ENCODE measurements at regions not wholly inside any gene's neighbourhood (a gene's known extent, or its start where the extent isn't known, plus 50 kb on each side); places are given as distances from the start of the nearest gene placed in this dataset.

DNA sequence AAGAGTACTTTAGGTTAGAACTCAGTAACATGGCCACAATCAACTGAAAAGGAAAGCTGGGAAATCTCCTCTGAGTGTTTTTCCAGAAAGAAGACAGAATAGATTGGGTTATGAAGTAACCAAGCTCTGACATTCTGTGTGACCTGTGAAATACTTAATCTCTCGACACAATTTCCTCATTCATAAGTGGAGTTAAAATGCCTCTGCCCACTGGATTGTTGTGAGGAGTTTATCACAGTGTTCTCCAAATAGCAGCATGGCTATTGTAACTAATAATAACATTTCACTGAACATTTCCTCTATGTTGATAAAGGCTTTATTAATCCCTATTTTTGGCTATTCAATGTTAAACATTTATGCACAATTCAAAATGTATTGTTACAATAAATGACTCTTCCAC is 311.0 kb downstream of the GABRB2 start:
- Histone ChIP-seq H3K27ac (no peak overlapping the region), H3K36me3 (no peaks in the 10 kb centered on the region), H3K4me3 (no peak overlapping the region), H3K27me3 (no peaks in the 10 kb centered on the region), H3K4me1 (no peaks in the 10 kb centered on the region), H3K9me3 (no peaks in the 10 kb centered on the region)
- DNase-seq = no peak
- TF ChIP-seq, protein P1, sequence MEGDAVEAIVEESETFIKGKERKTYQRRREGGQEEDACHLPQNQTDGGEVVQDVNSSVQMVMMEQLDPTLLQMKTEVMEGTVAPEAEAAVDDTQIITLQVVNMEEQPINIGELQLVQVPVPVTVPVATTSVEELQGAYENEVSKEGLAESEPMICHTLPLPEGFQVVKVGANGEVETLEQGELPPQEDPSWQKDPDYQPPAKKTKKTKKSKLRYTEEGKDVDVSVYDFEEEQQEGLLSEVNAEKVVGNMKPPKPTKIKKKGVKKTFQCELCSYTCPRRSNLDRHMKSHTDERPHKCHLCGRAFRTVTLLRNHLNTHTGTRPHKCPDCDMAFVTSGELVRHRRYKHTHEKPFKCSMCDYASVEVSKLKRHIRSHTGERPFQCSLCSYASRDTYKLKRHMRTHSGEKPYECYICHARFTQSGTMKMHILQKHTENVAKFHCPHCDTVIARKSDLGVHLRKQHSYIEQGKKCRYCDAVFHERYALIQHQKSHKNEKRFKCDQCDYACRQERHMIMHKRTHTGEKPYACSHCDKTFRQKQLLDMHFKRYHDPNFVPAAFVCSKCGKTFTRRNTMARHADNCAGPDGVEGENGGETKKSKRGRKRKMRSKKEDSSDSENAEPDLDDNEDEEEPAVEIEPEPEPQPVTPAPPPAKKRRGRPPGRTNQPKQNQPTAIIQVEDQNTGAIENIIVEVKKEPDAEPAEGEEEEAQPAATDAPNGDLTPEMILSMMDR (IDR thresholded peaks at IDR 0.05) = no peak
- TF ChIP-seq POLR2A (IDR thresholded peaks at IDR 0.05) = no peak

DNA sequence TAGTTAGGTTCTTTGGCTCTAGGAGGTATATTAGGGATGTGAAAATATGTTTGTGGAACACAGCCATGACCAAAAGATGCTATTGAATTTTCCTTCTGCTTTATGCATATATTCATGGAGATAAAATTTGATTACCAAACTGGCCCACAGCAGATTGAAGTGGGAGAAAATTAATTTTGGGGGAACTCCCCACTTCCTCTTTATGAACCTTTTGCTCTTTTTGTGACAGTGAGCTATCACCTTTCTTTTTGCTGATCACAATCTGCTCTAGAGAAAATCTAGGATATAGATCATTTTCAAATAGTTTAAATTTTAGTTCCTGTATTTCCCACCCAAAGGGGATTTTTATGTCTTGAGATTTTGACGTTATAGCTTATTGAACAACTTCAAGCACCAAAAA is 313.0 kb downstream of the GABRB2 start:
- Histone ChIP-seq H3K27me3 (no peaks in the 10 kb centered on the region), H3K4me1 (no peaks in the 10 kb centered on the region), H3K4me3 (no peak overlapping the region), H3K36me3 (no peaks in the 10 kb centered on the region), H3K27ac (no peak overlapping the region), H3K9me3 (no peaks in the 10 kb centered on the region)
- TF ChIP-seq POLR2A (IDR thresholded peaks at IDR 0.05) = no peak
- TF ChIP-seq, protein P1 (IDR thresholded peaks at IDR 0.05) = no peak
- no peak for DNase-seq

DNA sequence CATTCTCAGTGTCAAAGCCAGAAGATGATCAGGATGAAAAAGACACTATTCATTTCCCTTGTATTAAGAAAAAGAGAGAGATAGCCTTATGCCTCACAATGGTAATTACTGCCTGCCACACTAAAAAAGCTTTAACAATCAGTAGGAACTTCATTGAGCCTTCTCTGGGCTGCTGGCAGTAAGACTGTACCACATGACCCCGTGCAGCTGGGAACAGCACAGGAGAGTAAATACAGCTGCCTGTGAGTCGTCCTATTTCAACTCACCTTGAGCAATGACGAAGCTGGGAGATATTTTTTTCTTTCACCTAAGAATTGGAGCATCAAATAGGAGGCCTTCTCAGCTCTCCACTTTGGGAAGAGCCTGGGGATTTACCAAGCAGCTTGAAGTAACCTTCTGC is 316.3 kb downstream of the GABRB2 start:
- TF ChIP-seq, protein P1 (IDR thresholded peaks at IDR 0.05) = no peak
- no peak for TF ChIP-seq POLR2A (IDR thresholded peaks at IDR 0.05)
- Histone ChIP-seq H3K27me3 (no peaks in the 10 kb centered on the region), H3K36me3 (no peaks in the 10 kb centered on the region), H3K27ac (no peak overlapping the region), H3K4me3 (no peak overlapping the region), H3K9me3 (no peaks in the 10 kb centered on the region), H3K4me1 (no peaks in the 10 kb centered on the region)
- DNase-seq = peak in 1 of 3 donors; percentile 46

DNA sequence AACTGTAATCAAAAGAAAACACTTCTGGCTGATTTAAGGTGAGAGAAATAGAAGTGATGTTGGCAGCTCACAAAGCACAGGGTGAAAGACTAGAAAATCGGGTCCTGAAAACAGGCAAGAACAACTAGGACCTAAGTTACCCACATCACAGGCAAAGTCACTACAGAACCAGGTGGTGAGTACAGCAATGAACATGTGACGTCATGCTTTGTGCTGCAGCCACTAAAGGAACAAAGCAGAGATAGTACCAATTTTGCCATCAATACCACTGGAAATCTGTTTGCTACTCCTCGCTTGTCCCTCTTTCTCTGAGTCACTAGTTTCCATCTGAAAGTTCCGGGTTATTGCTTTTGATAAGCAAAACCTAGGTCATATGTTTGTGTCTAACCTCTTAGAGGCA is 326.7 kb downstream of the GABRB2 start:
- Histone ChIP-seq H3K36me3 (no peaks in the 10 kb centered on the region), H3K27me3 (no peaks in the 10 kb centered on the region), H3K4me1 (no peaks in the 10 kb centered on the region), H3K27ac (no peak overlapping the region), H3K9me3 (no peaks in the 10 kb centered on the region), H3K4me3 (no peak overlapping the region)
- no peak for DNase-seq
- TF ChIP-seq, protein P1 (IDR thresholded peaks at IDR 0.05) = no peak
- TF ChIP-seq POLR2A (IDR thresholded peaks at IDR 0.05) = no peak

DNA sequence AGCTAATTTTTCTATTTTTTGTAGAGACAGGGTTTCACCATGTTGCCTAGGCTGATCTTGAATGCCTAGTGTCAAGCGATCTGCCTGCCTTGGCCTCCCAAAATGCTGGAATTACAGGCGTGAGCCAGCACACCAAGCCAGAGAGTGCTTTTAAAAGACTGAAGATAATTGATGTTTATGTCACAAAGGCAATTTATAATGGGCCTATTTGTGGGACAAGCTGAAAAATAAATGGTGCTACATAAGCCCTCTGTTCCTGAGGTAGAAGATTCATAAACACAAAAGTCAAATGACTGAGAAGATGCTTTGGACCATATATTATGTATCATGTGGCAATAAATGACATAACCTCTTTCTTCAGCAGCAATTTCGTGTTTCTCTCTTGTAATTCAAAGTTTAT is 329.6 kb downstream of the GABRB2 start:
- Histone ChIP-seq H3K4me3 (no peak overlapping the region), H3K9me3 (no peaks in the 10 kb centered on the region), H3K27ac (no peak overlapping the region), H3K27me3 (no peaks in the 10 kb centered on the region), H3K36me3 (no peaks in the 10 kb centered on the region), H3K4me1 (no peaks in the 10 kb centered on the region)
- no peak for DNase-seq
- TF ChIP-seq, protein P1 (IDR thresholded peaks at IDR 0.05) = no peak
- TF ChIP-seq POLR2A (IDR thresholded peaks at IDR 0.05) = no peak

DNA sequence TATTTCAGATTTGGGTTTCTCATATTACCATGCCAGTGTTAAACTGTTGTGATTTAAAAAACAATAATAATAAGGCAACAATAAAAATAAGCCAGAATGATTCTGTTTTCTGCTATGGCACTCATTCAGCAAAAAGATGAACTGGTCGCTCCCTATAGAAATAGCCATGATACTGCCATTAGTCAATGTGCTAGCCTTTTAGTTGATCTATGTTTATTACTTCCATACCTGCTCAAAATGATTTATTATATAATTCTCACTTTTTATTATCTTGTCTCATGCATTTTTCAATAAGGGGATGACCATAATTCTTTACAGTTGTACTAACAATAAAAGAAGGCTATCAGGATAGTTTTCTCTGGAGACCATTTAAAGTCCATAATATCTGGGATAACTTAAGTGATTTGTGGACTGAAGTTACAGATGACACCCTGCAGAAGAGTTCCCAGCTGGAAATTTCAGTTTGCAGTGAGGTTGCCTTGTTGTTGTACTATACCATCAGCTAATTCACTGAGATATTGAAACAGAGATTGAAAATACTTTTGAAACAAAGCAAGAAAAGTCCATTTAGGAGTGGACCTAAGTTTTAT is 334.3 kb downstream of the GABRB2 start:
- H3K27ac ChIP-seq = no peak overlapping the region
- H3K36me3 ChIP-seq = no peaks in the 10 kb centered on the region
- TF ChIP-seq, protein P1 (IDR thresholded peaks at IDR 0.05) = no peak
- no peak for TF ChIP-seq POLR2A (IDR thresholded peaks at IDR 0.05)
- no peak for DNase-seq
- H3K27me3 ChIP-seq = no peaks in the 10 kb centered on the region
- no peaks in the 10 kb centered on the region for H3K4me1 ChIP-seq
- H3K4me3 ChIP-seq = no peak overlapping the region
- H3K9me3 ChIP-seq = no peaks in the 10 kb centered on the region
